GM12873 (cell line): ENCODE measurements at regions not wholly inside any gene's neighbourhood (a gene's known extent, or its start where the extent isn't known, plus 50 kb on each side); places are given as distances from the start of the nearest gene placed in this dataset.

Source experiments
- TF ChIP-seq, protein P1 (sequence below): IDR thresholded peaks from 2 replicates; pipeline ENCODE4 v1.5.1; 2012; ENCODE audit warnings: low read depth, mild to moderate bottlenecking, moderate library complexity, low read length, control low read depth; ENCODE audit not compliant: insufficient read depth; ENCODE audit errors: missing control alignments

DNA sequence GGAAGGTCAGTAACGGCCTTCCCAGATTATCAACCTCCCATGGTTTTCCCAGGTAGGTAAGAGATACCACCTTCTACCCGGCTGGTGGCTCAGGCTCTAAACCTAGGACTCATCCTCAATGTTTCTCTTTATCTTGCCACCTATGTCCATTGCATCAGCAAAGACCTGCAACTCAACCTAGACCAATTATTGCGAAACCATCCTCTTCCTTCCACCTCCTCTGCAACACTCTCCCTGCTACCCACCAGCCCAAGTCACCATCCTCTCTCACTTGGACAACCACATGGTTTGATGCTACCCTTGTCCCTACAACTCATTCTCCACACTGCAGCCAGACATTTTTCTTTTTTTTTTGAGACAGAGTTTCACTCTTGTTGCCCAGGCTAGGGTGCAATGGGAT is 65.4 kb upstream of the GDNF start:
- TF ChIP-seq, protein P1, sequence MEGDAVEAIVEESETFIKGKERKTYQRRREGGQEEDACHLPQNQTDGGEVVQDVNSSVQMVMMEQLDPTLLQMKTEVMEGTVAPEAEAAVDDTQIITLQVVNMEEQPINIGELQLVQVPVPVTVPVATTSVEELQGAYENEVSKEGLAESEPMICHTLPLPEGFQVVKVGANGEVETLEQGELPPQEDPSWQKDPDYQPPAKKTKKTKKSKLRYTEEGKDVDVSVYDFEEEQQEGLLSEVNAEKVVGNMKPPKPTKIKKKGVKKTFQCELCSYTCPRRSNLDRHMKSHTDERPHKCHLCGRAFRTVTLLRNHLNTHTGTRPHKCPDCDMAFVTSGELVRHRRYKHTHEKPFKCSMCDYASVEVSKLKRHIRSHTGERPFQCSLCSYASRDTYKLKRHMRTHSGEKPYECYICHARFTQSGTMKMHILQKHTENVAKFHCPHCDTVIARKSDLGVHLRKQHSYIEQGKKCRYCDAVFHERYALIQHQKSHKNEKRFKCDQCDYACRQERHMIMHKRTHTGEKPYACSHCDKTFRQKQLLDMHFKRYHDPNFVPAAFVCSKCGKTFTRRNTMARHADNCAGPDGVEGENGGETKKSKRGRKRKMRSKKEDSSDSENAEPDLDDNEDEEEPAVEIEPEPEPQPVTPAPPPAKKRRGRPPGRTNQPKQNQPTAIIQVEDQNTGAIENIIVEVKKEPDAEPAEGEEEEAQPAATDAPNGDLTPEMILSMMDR, result no peak

DNA sequence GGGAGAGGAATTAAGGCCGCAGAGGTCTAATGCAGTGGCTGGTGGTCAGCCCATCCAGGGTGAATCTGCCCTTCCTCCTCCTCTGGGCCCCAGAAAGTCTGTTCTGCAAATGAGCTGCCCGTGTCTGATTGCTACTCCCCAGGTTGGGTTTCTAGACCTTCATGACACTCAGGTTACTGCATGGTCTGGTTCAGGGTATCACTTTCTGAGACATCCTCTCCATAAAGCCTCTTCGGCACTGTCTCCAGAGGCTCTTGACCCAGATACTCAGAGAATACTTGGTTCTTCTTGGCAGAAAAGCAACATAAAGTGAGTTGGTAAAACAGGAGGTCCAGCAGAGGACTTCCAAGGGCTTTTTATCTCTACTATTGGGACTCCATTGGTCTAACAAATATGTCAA is 62.5 kb upstream of the GDNF start:
- TF ChIP-seq, protein P1, result no peak

DNA sequence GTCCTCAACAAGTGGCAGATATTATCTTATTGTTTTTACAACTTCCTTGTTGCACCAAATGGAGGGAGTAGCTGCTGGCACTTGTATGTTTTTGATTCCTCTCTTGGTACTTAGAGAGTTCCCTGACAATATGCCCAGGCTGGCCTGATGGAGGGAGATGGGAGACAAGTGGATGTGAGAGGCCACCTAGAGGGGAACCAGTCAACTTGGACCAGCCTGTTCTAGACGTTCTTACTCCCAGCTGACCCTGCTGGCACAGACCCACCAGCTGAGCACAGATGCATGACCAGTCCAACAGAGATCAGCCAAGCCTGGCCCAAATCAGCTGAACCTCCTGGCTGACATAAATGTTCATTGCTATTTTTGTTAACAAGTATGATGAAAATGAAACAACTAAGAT is 60.9 kb upstream of the GDNF start:
- TF ChIP-seq, protein P1, result peak; percentile 12

DNA sequence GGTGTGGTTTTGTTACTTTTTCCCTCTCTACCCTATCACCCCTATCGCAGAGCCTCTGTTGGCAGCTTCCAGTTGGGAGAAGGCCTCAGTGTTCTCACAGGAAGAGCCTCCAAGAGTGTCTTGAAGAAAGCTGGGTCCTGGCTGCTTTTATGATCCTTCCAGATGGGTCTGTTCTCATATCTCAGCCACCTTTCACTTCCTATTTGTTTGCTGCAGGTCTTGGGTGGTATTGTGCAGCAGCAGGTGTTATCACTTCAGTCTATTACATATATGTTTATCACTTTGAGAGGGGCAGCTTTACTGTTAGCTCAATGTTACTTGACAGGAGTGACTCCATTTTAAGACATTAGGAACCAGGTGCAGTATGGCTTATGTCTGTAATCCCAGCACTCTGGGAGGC is 59.2 kb upstream of the GDNF start:
- TF ChIP-seq, protein P1, result no peak

DNA sequence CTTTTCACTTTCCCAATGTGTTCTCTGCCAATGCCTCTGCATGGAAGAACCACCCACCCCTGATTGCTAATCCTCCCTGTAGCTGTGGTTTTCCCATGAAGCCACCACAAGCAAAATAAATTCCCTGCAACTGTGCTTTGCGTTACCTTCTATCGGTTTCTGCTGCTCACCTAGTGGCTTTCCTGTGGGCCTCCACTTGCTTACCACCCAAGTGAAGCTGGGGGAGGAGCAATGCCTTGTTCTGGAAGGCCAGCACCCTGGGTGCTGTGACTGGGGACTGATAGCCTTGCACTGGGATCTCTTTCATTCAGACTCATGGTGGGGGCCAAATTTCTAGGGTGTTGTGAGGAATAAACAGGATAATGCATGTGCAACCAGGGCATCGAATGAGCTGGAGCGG is 56.3 kb upstream of the GDNF start:
- TF ChIP-seq, protein P1, result no peak

DNA sequence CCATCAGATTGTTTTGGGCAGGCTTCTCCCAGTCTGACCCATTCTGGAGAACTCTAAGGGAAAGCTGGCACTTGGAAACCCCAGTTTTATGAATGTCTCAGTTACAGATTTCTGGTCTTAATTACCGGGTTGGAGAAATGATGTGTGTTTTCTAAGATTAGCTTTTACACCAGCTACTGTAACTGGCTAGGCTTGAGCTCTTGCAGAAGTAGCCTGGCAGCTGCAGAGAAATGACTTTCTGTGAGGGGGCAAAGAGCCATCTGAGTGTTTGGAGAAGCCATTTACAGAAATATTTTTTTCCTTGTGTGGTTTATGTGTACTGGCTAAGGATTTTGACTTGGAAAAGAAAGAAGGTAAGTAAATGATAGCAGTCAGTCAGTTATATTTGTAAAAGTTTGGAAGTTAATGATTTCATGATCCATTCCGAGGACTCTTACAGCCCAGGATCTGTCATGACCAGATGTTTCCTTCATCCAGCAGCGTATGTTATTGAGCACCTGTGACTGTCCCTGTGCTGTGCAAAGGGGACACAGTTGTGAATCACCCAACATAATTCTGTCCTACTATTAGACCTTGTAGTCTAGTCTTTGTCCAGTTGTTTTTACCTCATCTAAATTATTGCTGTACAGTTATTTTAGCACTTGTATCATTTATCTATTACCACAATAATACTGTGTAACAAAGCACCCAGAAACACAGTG is 53.7 kb upstream of the GDNF start:
- TF ChIP-seq, protein P1, result no peak

DNA sequence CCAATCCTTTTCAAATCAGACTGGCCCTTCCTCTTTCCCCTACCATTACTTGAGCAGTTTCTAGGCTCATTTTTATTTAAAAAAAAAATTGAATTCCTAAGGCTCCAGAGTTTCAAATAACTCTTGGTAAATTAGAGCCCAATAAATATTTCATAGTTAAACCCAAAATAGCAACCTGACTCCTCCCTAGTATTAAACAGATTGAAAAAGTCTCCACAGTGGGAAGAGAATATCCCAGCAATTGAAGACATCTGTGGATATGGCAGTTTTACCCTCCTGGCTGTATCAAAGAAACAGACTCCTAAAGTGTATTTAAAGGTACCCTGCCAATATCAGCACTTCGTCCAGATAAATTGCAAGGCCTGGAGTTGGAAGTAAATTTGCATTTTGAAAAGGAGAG is 52.7 kb upstream of the GDNF start:
- TF ChIP-seq, protein P1, result no peak
